Thyroid gland (tissue), 4 donors: ENCODE measurements at regions not wholly inside any gene's neighbourhood (a gene's known extent, or its start where the extent isn't known, plus 50 kb on each side); places are given as distances from the start of the nearest gene placed in this dataset.

ENCODE experiments used
- DNase-seq, 2 donors: peaks; one replicate each; pipeline ENCODE4 v3.0.0-alpha.2; 2019
- H3K27ac ChIP-seq, 3 donors: fragments of 200-600 bp; sonication (generic); 1 replicate in 2 of 3; 2 replicates in 1 of 3; pipeline ENCODE4 v1.5.1; 2016 to 2019; ENCODE audit warnings: mild to moderate bottlenecking in 1 of 3, moderate library complexity in 1 of 3
- H3K27me3 ChIP-seq: fragments of 200-600 bp; sonication (generic); one replicate; pipeline ENCODE4 v1.5.1; 2019
- H3K36me3 ChIP-seq, 2 donors: fragments of 200-600 bp; sonication (generic); one replicate each; pipeline ENCODE4 v1.5.1; 2016 to 2019
- H3K4me1 ChIP-seq, 2 donors: fragments of 200-600 bp; sonication (generic); one replicate each; pipeline ENCODE4 v1.5.1; 2017 to 2019
- H3K4me3 ChIP-seq, 3 donors: fragments of 200-600 bp; sonication (generic); replicated peaks in 1 of 3; 1 replicate in 2 of 3; 2 replicates in 1 of 3; pipeline ENCODE4 v1.5.1; 2016; ENCODE audit warnings: mild to moderate bottlenecking in 1 of 3
- H3K9me3 ChIP-seq: fragments of 200-600 bp; sonication (generic); one replicate; pipeline ENCODE4 v1.5.1; 2017
- POLR2A ChIP-seq, 2 donors: fragments of 450-650 bp; IDR thresholded peaks; one replicate each; pipeline ENCODE4 v1.6.1; 2017; ENCODE audit warnings: antibody characterized with exemption in 2 of 2, mild to moderate bottlenecking in 2 of 2, moderate library complexity in 1 of 2
- WGBS, 2 donors: methylation state at CpG; one replicate each; pipeline ENCODE4 v1.1.5; 2017; 5-methylcytosine and 5-hydroxymethylcytosine counted together
- intact Hi-C: fragments of 100-400 bp; cut with DNase I; formaldehyde crosslinking; loops from one replicate; pipeline ENCODE4 v1.15.1; 2023
- TF ChIP-seq, protein P1 (sequence below), 6 experiments: fragments of 200-600 bp in 3 of 6; fragments of 450-650 bp in 3 of 6; sonication (generic) in 3 of 6; IDR thresholded peaks; one replicate each; pipeline ENCODE4 v1.5.1; 2016 to 2019; ENCODE audit warnings: antibody characterized with exemption in 6 of 6, mild to moderate bottlenecking in 2 of 6, inconsistent platforms in 1 of 6, moderate library complexity in 1 of 6

DNA sequence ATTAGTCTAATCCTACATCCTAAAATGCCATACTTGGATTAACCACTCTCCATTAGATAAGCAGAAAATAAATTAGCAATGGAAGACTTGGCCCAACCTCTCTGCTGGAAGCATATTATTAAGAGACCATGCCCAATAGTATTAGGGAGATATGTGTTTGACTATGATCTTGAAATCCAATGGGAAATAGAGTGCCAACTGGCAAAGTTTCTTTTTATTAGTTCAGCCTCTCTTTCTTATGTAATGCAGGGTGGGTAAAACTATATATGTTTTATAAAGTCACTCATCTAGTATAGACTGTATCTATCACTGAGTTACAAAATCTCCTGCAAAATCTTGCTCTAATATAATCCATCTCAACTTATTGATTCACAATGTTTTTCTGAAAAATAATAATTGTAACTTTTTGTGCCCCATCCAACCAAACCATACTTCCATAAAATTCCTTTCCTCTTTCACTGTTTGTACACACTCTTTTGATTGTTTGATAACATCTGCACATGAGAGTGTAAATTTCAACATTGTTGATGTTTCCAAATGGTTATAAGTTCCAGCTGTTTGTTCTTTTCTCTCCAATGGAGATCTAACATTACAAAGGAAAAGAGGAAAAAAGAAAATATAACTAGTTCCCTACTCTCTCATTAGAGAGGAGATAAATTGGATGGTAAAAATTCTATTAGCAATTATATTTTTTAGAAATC is 408.1 kb upstream of the ADGRL2 start:
- intact Hi-C loops: no loop called here
- no peak for DNase-seq

DNA sequence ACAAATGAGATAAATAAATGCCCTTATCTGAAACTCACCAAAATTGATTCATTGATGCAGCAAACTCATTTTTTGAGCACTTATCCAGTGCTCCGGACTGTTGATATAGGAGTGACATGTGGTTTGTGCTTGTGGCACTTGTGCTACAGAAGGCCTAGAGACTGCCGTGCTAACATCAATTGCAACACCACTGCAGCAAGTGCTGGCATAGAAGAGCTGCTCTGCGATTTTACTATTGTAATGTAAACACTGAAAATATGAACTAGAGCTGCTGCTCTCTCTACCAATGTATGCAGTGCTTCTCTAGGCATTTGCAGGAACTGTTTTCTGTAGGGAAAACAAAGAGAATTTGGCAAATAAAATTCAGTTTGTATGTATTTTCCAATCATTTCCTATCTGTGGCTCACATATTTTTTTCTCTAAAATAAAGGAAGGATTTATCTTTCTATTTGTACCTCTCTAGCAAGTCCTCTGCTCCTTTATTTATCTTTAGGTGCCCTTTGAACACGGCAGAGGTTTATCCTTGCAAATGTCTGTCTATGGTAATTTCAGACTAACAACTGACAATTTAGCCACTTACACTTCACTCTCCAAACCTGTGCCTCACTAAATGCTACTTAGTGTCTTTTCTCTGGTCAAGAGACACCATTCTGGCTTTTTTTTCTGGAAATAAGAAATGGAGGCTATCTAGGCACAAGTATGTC is 409.5 kb upstream of the ADGRL2 start:
- TF ChIP-seq, protein P1, sequence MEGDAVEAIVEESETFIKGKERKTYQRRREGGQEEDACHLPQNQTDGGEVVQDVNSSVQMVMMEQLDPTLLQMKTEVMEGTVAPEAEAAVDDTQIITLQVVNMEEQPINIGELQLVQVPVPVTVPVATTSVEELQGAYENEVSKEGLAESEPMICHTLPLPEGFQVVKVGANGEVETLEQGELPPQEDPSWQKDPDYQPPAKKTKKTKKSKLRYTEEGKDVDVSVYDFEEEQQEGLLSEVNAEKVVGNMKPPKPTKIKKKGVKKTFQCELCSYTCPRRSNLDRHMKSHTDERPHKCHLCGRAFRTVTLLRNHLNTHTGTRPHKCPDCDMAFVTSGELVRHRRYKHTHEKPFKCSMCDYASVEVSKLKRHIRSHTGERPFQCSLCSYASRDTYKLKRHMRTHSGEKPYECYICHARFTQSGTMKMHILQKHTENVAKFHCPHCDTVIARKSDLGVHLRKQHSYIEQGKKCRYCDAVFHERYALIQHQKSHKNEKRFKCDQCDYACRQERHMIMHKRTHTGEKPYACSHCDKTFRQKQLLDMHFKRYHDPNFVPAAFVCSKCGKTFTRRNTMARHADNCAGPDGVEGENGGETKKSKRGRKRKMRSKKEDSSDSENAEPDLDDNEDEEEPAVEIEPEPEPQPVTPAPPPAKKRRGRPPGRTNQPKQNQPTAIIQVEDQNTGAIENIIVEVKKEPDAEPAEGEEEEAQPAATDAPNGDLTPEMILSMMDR (IDR thresholded peaks at IDR 0.05): no peak
- TF ChIP-seq POLR2A (IDR thresholded peaks at IDR 0.05): no peak
- peak in 1 of 2 donors; percentile 26 for DNase-seq
- H3K27ac ChIP-seq: no peak overlapping the region
- H3K27me3 ChIP-seq: no peaks in the 10 kb centered on the region
- peaks cover 0 to 3% of the 10 kb centered on the region in 2 donors for H3K4me1 ChIP-seq
- H3K9me3 ChIP-seq: peaks cover 6% of the 10 kb centered on the region
- WGBS, 2 donors: 46 to 56% methylated on average over 4 of the region's 4 CpGs
- intact Hi-C loops: no loop called here
- no peak overlapping the region for H3K4me3 ChIP-seq
- H3K36me3 ChIP-seq: no peaks in the 10 kb centered on the region

More for the DNA sequence above, 408.1 kb upstream of the ADGRL2 start:
- Histone ChIP-seq H3K4me3 (no peak overlapping the region), H3K9me3 (peaks cover 6% of the 10 kb centered on the region), H3K36me3 (no peaks in the 10 kb centered on the region), H3K27me3 (no peaks in the 10 kb centered on the region), H3K4me1 (peaks cover 0 to 3% of the 10 kb centered on the region in 2 donors), H3K27ac (no peak overlapping the region)
- TF ChIP-seq POLR2A (IDR thresholded peaks at IDR 0.05): no peak
- TF ChIP-seq, protein P1 (IDR thresholded peaks at IDR 0.05): no peak

DNA sequence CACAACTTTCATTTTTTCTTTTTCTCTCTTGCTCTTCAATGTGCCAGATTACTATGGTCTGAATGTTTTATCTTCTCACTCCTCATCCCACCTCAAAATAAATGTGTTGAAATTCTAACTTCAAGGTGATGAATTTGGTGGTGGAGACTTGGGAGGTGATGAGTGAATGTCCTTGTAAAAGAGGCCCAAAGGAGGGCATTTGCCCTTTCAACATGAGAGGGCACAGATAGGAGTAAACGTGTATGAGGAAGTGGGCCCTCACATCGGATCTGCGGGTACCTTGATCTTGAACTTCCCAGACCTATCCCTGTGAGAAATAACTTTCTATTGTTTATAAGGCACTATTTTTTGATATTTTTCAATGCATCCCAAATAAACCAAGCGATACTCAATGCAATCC is 412.3 kb upstream of the ADGRL2 start:
- WGBS, 2 donors: 89 to 94% methylated on average over 4 of the region's 4 CpGs

DNA sequence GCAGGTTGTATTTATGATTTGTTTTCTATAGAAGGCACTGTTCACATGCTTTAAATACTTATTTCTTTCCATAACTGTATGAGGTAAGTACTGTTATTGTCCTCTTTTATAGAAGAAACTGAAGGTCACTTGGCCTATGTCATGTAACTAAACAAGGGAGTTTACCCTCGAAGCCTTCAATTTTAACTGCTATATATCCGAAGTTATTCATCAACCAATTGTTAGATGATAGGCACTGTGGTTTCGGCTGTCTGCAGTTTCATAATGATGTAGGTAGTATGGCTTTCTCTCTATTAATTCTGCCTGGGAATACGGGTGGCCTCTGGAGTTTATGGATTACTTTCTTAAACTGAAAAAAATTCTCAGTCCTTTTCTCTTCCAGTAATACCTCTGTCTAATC is 413.3 kb upstream of the ADGRL2 start:
- Histone ChIP-seq H3K4me3 (no peak overlapping the region), H3K27ac (no peak overlapping the region), H3K9me3 (peaks cover 6% of the 10 kb centered on the region), H3K27me3 (no peaks in the 10 kb centered on the region), H3K36me3 (no peaks in the 10 kb centered on the region), H3K4me1 (peaks cover 0 to 3% of the 10 kb centered on the region in 2 donors)
- WGBS, 2 donors: 94% methylated on average over 4 of the region's 4 CpGs
- no peak for DNase-seq
- intact Hi-C loops: no loop called here
- TF ChIP-seq, protein P1 (IDR thresholded peaks at IDR 0.05): no peak

More for the DNA sequence above, 412.3 kb upstream of the ADGRL2 start:
- no peak overlapping the region for H3K4me3 ChIP-seq
- intact Hi-C loops: no loop called here
- H3K4me1 ChIP-seq: peaks cover 0 to 3% of the 10 kb centered on the region in 2 donors
- H3K27me3 ChIP-seq: no peaks in the 10 kb centered on the region
- no peak overlapping the region for H3K27ac ChIP-seq
- H3K36me3 ChIP-seq: no peaks in the 10 kb centered on the region
- TF ChIP-seq POLR2A (IDR thresholded peaks at IDR 0.05): no peak
- TF ChIP-seq, protein P1 (IDR thresholded peaks at IDR 0.05): no peak
- no peak for DNase-seq
- peaks cover 6% of the 10 kb centered on the region for H3K9me3 ChIP-seq

DNA sequence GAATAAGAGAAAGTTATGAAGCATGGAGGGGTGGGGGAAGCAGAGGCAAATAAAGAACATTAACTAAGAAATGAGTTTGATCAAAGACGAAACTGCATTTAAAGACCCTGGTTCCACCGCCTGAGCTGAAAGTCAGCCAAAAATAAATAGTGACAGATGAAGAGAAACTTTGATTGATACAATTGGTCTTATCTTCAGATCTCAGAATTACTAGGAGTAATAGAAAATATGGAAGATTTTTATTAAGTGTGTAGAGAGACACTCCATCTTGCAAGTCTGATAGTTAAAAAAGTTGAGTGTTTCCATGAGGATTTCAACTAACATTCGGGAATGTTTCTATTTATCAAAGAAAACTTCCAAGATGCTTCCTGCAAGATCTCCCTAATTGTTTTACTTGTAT is 418.2 kb upstream of the ADGRL2 start:
- no peak for DNase-seq
- TF ChIP-seq, protein P1 (IDR thresholded peaks at IDR 0.05): no peak
- no peak for TF ChIP-seq POLR2A (IDR thresholded peaks at IDR 0.05)

More for the DNA sequence above, 418.2 kb upstream of the ADGRL2 start:
- H3K9me3 ChIP-seq: no peaks in the 10 kb centered on the region
- WGBS, 2 donors: 91 to 92% methylated on average over 3 of the region's 3 CpGs
- no peaks in the 10 kb centered on the region for H3K36me3 ChIP-seq
- H3K4me3 ChIP-seq: no peak overlapping the region
- intact Hi-C loops: no loop called here
- no peak overlapping the region for H3K27ac ChIP-seq
- H3K4me1 ChIP-seq: no peaks in the 10 kb centered on the region
- no peaks in the 10 kb centered on the region for H3K27me3 ChIP-seq
